ENCODE measurements at regions not wholly inside any gene's neighbourhood (a gene's known extent, or its start where the extent isn't known, plus 50 kb on each side); places are given as distances from the start of the nearest gene placed in this dataset.

DNA sequence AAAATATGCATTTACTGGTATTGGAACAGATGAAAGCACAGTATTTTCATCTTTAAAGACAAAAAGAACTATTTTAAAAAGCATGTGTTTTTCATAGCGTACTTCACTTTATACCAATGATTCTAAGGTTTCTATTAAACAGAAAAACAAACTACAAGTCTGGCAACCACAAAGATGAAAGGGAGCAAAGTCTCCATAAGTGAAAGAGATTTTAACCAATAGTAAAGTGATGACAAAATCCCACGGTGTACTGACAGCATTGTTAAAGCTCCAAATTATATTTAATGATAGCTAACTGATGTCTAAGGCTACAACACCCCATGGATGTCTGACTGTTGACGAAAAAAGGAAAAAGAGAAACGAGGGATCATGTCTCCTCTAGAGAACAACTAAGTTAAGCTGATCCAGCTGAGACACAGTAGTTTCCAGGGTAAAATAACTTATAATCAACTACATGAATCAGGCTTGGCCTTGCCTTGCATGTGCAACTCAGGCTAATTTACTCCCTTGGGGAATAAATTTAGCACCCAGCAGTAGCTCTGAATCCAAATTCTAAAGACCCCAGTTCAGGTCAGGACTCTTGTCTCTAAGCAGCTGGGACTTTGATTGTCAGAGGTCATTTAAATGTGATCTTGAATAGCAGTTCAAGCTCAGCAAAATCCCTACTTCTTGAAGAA is 56.0 kb upstream of the TAB2 start:
- H3K27me3 Mint-ChIP-seq (ENCODE audit: insufficient read depth, low read depth) = no peaks in the 10 kb centered on the region
- no peaks in the 10 kb centered on the region for H4K20me1 ChIP-seq (ENCODE audit: low read depth)
- H3K4me3 Mint-ChIP-seq = no peak overlapping the region
- H2AFZ ChIP-seq (replicated peaks) = no peak overlapping the region
- peak overlapping the region; percentile 2 for H3K27ac Mint-ChIP-seq
- H3K9me3 ChIP-seq (ENCODE audit: low read depth) = no peaks in the 10 kb centered on the region
- peaks cover 3% of the 10 kb centered on the region for H3F3A ChIP-seq (ENCODE audit: low read depth)
- H3K4me3 ChIP-seq = no peak overlapping the region
- peaks cover 4% of the 10 kb centered on the region for H3K4me1 ChIP-seq
- no peak overlapping the region for H3K9ac ChIP-seq
- no peak for DNase-seq (ENCODE audit: low spot score)
- peaks cover 41% of the 10 kb centered on the region for H3K4me1 Mint-ChIP-seq
- H3K79me2 ChIP-seq (ENCODE audit: low read depth) = no peaks in the 10 kb centered on the region
- H3K27ac ChIP-seq = no peak overlapping the region
- H3K36me3 Mint-ChIP-seq = no peaks in the 10 kb centered on the region
- H3K27me3 ChIP-seq = no peaks in the 10 kb centered on the region
- H3K9me3 Mint-ChIP-seq = no peaks in the 10 kb centered on the region
- no peak overlapping the region for H3K4me2 ChIP-seq
- TF ChIP-seq EZH2 (IDR thresholded peaks at IDR 0.05) (no peak), EZH2phosphoT487 (IDR thresholded peaks at IDR 0.05) (no peak)
- TF ChIP-seq, protein P1, sequence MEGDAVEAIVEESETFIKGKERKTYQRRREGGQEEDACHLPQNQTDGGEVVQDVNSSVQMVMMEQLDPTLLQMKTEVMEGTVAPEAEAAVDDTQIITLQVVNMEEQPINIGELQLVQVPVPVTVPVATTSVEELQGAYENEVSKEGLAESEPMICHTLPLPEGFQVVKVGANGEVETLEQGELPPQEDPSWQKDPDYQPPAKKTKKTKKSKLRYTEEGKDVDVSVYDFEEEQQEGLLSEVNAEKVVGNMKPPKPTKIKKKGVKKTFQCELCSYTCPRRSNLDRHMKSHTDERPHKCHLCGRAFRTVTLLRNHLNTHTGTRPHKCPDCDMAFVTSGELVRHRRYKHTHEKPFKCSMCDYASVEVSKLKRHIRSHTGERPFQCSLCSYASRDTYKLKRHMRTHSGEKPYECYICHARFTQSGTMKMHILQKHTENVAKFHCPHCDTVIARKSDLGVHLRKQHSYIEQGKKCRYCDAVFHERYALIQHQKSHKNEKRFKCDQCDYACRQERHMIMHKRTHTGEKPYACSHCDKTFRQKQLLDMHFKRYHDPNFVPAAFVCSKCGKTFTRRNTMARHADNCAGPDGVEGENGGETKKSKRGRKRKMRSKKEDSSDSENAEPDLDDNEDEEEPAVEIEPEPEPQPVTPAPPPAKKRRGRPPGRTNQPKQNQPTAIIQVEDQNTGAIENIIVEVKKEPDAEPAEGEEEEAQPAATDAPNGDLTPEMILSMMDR (IDR thresholded peaks at IDR 0.05) = no peak
- no peaks in the 10 kb centered on the region for H3K36me3 ChIP-seq

DNA sequence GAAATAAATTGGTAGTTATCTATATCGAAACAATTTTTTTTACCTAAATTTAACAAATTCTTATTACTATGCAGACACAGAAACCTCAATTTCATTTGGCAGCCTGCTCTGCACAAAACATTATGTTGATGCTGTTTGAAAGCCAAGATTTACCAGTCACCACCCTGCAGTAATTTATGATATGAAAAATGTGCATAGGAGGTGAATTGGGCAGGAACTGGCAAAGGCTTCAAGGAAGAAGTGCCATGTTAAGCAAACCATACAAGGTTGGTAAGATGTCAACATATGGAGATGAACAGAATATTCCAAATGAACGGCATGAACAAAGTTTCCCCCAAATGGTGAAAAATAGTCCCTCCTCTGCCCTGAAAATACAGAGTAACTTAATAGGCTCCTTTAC is 54.2 kb upstream of the TAB2 start:
- no peak overlapping the region for H3K9ac ChIP-seq
- no peaks in the 10 kb centered on the region for H4K20me1 ChIP-seq (ENCODE audit: low read depth)
- TF ChIP-seq, protein P1 (IDR thresholded peaks at IDR 0.05) = no peak
- TF ChIP-seq EZH2phosphoT487 (IDR thresholded peaks at IDR 0.05) (no peak), EZH2 (IDR thresholded peaks at IDR 0.05) (no peak)
- Mint-ChIP-seq H3K36me3 (no peaks in the 10 kb centered on the region), H3K27ac (peak overlapping the region; percentile 38), H3K4me1 (peaks cover 43% of the 10 kb centered on the region), H3K4me3 (no peak overlapping the region), H3K9me3 (no peaks in the 10 kb centered on the region), H3K27me3 (ENCODE audit: insufficient read depth, low read depth) (no peaks in the 10 kb centered on the region)
- H3K4me1 ChIP-seq = peaks cover 4% of the 10 kb centered on the region
- no peaks in the 10 kb centered on the region for H3K27me3 ChIP-seq
- H3K27ac ChIP-seq = no peak overlapping the region
- H2AFZ ChIP-seq (replicated peaks) = no peak overlapping the region
- no peaks in the 10 kb centered on the region for H3K36me3 ChIP-seq
- DNase-seq (ENCODE audit: low spot score) = no peak
- H3K4me3 ChIP-seq = no peak overlapping the region
- peaks cover 3% of the 10 kb centered on the region for H3F3A ChIP-seq (ENCODE audit: low read depth)
- no peaks in the 10 kb centered on the region for H3K79me2 ChIP-seq (ENCODE audit: low read depth)
- H3K9me3 ChIP-seq (ENCODE audit: low read depth) = no peaks in the 10 kb centered on the region
- H3K4me2 ChIP-seq = no peak overlapping the region

DNA sequence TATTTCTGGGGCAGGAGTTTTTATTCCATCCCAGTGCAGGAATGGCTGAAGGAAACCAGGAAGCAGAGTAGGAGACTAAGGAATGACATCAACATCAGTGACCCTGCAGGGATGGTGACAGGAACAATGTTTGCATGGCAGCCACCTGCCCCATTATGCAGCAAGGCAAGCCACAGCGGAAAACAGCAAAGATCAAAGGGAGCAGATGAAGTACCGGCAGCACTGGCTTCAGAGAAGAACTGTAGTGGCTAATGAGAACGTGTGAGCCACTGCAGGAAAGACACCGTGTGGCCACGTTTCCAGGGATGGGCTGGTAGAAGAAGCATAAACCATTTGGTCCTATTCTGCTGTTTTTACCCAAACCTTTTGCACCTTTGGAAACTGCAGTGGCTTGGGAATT is 52.9 kb upstream of the TAB2 start:
- Histone ChIP-seq H3K36me3 (no peaks in the 10 kb centered on the region), H3K4me1 (peaks cover 10% of the 10 kb centered on the region), H3K9ac (no peak overlapping the region), H3K4me2 (no peak overlapping the region), H3K9me3 (ENCODE audit: low read depth) (no peaks in the 10 kb centered on the region), H2AFZ (replicated peaks) (peak overlapping the region; percentile 74), H3K79me2 (ENCODE audit: low read depth) (no peaks in the 10 kb centered on the region), H3K27ac (no peak overlapping the region), H3K27me3 (no peaks in the 10 kb centered on the region), H4K20me1 (ENCODE audit: low read depth) (no peaks in the 10 kb centered on the region), H3K4me3 (no peak overlapping the region), H3F3A (ENCODE audit: low read depth) (peaks cover 3% of the 10 kb centered on the region)
- Mint-ChIP-seq H3K27ac (peak overlapping the region; percentile 43), H3K4me1 (peaks cover 52% of the 10 kb centered on the region), H3K36me3 (no peaks in the 10 kb centered on the region), H3K27me3 (ENCODE audit: insufficient read depth, low read depth) (no peaks in the 10 kb centered on the region), H3K9me3 (no peaks in the 10 kb centered on the region), H3K4me3 (no peak overlapping the region)
- DNase-seq (ENCODE audit: low spot score) = peak; percentile 31
- TF ChIP-seq EZH2 (IDR thresholded peaks at IDR 0.05) = no peak
- TF ChIP-seq EZH2phosphoT487 (IDR thresholded peaks at IDR 0.05) = no peak
- TF ChIP-seq, protein P1 (IDR thresholded peaks at IDR 0.05) = no peak
